Suprapubic skin (tissue), 4 donors: ENCODE measurements at regions not wholly inside any gene's neighbourhood (a gene's known extent, or its start where the extent isn't known, plus 50 kb on each side); places are given as distances from the start of the nearest gene placed in this dataset.
"Not testable (repeated sequence)": the region's sequence is repeated elsewhere in the genome, so short reads cannot be mapped to it uniquely, and the experiment has no call there.

ENCODE experiments used
- CTCF ChIP-seq, 2 donors: fragments of 200-600 bp in 1 of 2; fragments of 450-650 bp in 1 of 2; sonication (generic) in 1 of 2; IDR thresholded peaks; one replicate each; pipeline ENCODE4 v1.5.1; 2016 to 2019; ENCODE audit warnings: antibody characterized with exemption in 2 of 2, mild to moderate bottlenecking in 1 of 2, moderate library complexity in 1 of 2
- EP300 ChIP-seq: sonication (generic); formaldehyde crosslinking; IDR thresholded peaks from one replicate; pipeline ENCODE4 v1.6.1; 2017; ENCODE audit warnings: antibody characterized with exemption
- POLR2A ChIP-seq, 2 donors: fragments of 450-650 bp; IDR thresholded peaks; one replicate each; pipeline ENCODE4 v1.6.1; 2017; ENCODE audit warnings: antibody characterized with exemption in 2 of 2, mild to moderate bottlenecking in 2 of 2, moderate library complexity in 2 of 2
- POLR2AphosphoS5 ChIP-seq, 3 donors: sonication (generic); formaldehyde crosslinking; IDR thresholded peaks; one replicate each; pipeline ENCODE4 v1.6.1; 2017; ENCODE audit warnings: antibody characterized with exemption in 3 of 3

- not testable (repeated sequence) for TF ChIP-seq CTCF (IDR thresholded peaks at IDR 0.05); POLR2AphosphoS5 (IDR thresholded peaks at IDR 0.05); POLR2A (IDR thresholded peaks at IDR 0.05); EP300
Observed at GRCh38 chr6:27823714-27824210, 88.4 kb downstream of the OR2B2 start.
